Body of pancreas (tissue), 4 donors: ENCODE measurements at regions not wholly inside any gene's neighbourhood (a gene's known extent, or its start where the extent isn't known, plus 50 kb on each side); places are given as distances from the start of the nearest gene placed in this dataset.

Experiments
- POLR2A ChIP-seq, 3 donors: fragments of 450-650 bp; IDR thresholded peaks; one replicate each; pipeline ENCODE4 v1.6.1; 2016; ENCODE audit warnings: antibody characterized with exemption in 3 of 3, mild to moderate bottlenecking in 2 of 3
- TF ChIP-seq, protein P1 (sequence below), 7 experiments: fragments of 450-650 bp in 4 of 7; fragments of 200-600 bp in 3 of 7; sonication (generic) in 3 of 7; IDR thresholded peaks; one replicate each; pipeline ENCODE4 v1.5.1; 2016 to 2019; ENCODE audit warnings: antibody characterized with exemption in 7 of 7

DNA sequence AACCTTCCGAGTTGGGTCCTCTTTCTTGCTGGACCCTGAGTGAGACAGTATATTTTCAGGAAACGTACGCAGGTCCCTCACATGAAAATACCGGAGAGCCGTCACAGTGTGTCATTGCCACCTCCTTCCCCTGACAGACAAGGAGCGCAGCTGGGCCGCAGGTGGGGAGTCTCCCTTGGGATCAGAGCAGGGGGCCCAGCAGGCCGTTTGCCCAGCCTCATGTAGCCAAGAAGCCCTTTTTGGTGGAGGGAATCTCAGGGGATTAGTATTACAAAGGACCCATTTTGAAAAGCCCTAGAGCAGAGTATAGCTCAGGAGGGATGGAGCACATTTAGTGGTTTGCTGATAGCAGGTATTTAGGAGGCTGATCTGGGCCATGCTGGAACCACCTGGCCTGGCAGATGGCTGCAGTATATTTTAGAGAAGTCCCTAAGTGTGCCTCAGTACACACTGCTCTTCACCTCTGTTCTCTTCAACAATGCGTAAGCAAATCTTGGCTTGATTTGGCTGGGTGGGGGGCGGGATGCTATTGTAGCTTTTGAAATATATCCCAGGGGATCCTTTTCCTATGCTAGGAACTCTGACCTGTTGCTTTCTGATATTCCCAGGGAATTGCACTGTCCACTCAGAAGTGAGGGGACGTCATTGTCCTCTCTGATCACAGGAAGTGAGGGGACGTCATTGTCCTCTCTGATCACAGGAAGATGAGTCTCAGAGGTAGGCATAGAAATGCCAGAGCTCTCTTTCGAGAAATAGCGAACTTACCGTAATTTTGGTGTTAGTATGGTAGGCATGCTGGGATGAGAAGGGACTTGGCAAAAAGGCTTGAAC lies 171.9 kb downstream of the HRH4 start:
- TF ChIP-seq, protein P1, sequence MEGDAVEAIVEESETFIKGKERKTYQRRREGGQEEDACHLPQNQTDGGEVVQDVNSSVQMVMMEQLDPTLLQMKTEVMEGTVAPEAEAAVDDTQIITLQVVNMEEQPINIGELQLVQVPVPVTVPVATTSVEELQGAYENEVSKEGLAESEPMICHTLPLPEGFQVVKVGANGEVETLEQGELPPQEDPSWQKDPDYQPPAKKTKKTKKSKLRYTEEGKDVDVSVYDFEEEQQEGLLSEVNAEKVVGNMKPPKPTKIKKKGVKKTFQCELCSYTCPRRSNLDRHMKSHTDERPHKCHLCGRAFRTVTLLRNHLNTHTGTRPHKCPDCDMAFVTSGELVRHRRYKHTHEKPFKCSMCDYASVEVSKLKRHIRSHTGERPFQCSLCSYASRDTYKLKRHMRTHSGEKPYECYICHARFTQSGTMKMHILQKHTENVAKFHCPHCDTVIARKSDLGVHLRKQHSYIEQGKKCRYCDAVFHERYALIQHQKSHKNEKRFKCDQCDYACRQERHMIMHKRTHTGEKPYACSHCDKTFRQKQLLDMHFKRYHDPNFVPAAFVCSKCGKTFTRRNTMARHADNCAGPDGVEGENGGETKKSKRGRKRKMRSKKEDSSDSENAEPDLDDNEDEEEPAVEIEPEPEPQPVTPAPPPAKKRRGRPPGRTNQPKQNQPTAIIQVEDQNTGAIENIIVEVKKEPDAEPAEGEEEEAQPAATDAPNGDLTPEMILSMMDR (IDR thresholded peaks at IDR 0.05), result no peak
- TF ChIP-seq POLR2A (IDR thresholded peaks at IDR 0.05), result no peak
